Mucosa of descending colon (tissue), 3 donors: ENCODE measurements at regions not wholly inside any gene's neighbourhood (a gene's known extent, or its start where the extent isn't known, plus 50 kb on each side); places are given as distances from the start of the nearest gene placed in this dataset.
A peak's percentile ranks its signal among the peaks of the same experiment; 100 is the strongest.

ENCODE experiments used
- ATAC-seq: fragments of 200-7000 bp; cut with Tn5 transposase; one replicate; pipeline ENCODE4 v1.9.1; 2020; ENCODE audit warnings: mild to moderate bottlenecking, moderate library complexity
- DNase-seq, 3 donors: peaks; one replicate each; pipeline ENCODE4 v3.0.0-alpha.2; 2020
- H3K36me3 ChIP-seq: fragments of 200-600 bp; one replicate; pipeline ENCODE4 v1.8.0; 2021; ENCODE audit warnings: low read depth, mild to moderate bottlenecking
- H3K4me1 ChIP-seq: fragments of 200-600 bp; one replicate; pipeline ENCODE4 v1.8.0; 2021; ENCODE audit warnings: low read depth, mild to moderate bottlenecking
- H3K4me3 ChIP-seq: fragments of 200-600 bp; one replicate; pipeline ENCODE4 v1.8.0; 2021; ENCODE audit warnings: mild to moderate bottlenecking
- H3K9me3 ChIP-seq: fragments of 200-600 bp; one replicate; pipeline ENCODE4 v1.8.0; 2021; ENCODE audit warnings: mild to moderate bottlenecking
- intact Hi-C, 2 donors: fragments of 100-400 bp; cut with DNase I in 1 of 2; cut with micrococcal nuclease in 1 of 2; formaldehyde crosslinking; loops; one replicate each; pipeline versions ENCODE4 v1.11.0 to v1.11.1; 2022; cut with DNase I, micrococcal nuclease
- TF ChIP-seq, protein P1 (sequence below): fragments of 200-600 bp; IDR thresholded peaks from one replicate; pipeline ENCODE4 v1.8.0; 2022; ENCODE audit warnings: antibody characterized with exemption, mild to moderate bottlenecking
- donor health status: DM: no; HTN: no; CAD: no; lungs with moderate emphysema.
- donor health status: DM: no; HTN: no; CAD: no.
- donor health status: DM: no; HTN: yes; CAD: no.

DNA sequence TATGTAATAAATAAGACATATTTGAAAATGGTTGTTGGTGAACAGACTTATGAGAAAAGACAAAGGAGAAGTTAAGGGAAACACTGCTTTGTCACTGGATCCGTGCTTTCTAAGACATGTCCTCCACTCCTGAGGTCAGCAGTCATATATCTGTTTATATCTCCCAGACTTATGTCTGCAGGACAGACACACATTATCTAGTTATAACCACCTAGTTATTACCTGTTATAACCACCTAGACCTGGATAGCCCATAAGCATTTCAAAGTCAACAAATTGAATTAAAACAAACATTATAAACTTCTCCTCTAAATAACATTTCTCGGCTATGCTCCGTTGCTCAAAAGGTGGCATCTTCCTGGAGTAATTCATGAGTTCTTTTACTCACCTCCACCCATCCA lies 96.4 kb downstream of the SPRY2 start:
- TF ChIP-seq, protein P1, sequence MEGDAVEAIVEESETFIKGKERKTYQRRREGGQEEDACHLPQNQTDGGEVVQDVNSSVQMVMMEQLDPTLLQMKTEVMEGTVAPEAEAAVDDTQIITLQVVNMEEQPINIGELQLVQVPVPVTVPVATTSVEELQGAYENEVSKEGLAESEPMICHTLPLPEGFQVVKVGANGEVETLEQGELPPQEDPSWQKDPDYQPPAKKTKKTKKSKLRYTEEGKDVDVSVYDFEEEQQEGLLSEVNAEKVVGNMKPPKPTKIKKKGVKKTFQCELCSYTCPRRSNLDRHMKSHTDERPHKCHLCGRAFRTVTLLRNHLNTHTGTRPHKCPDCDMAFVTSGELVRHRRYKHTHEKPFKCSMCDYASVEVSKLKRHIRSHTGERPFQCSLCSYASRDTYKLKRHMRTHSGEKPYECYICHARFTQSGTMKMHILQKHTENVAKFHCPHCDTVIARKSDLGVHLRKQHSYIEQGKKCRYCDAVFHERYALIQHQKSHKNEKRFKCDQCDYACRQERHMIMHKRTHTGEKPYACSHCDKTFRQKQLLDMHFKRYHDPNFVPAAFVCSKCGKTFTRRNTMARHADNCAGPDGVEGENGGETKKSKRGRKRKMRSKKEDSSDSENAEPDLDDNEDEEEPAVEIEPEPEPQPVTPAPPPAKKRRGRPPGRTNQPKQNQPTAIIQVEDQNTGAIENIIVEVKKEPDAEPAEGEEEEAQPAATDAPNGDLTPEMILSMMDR: no peak
- Histone ChIP-seq H3K4me1 (peaks cover 7% of the 10 kb centered on the region), H3K36me3 (no peaks in the 10 kb centered on the region), H3K9me3 (no peaks in the 10 kb centered on the region), H3K4me3 (no peak overlapping the region)
- intact Hi-C loops: loop anchor here in 1 of 2 donors (5.0 kb wide), 1 partner anchor 567 kb away; no protein-coding TSS in a partner anchor
- ATAC-seq: peak; percentile 60
- DNase-seq: no peak

DNA sequence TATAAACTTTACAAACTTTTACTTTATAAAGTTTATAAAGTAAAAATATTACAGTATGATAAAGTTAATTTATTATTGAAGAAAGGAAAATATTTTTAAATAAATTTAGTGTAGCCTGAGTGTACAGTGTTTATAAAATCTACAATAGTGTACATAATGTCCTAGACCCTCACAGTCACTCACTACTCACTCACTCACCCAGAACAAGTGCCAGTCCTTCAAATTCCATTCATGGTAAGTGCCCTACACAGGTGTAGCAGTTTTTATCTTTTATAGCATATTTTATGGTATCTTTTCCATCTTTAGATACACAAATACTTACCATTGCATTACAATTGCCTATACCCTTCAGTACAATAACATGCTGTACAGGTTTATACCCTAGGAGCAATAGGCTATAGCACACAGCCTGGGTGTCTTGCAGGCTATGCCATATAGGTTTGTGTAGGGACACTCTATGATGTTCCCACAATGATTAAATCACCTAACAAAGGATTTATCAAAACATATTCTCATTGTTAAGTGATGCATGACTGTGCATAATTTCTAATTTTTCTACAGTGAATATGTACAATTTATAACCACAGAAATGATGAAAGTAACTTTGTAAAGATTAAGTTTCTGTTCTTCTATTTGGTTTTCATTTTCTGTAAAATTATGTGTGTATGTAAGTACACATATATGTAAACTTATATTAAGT lies 98.0 kb downstream of the SPRY2 start:
- H3K36me3 ChIP-seq: no peaks in the 10 kb centered on the region
- no peaks in the 10 kb centered on the region for H3K9me3 ChIP-seq
- no peak for DNase-seq
- peaks cover 7% of the 10 kb centered on the region for H3K4me1 ChIP-seq
- H3K4me3 ChIP-seq: no peak overlapping the region
- intact Hi-C loops: loop anchor here in 1 of 2 donors (5.0 kb wide), 1 partner anchor 566 kb away; no protein-coding TSS in a partner anchor
- ATAC-seq: peak; percentile 64
- TF ChIP-seq, protein P1: no peak

DNA sequence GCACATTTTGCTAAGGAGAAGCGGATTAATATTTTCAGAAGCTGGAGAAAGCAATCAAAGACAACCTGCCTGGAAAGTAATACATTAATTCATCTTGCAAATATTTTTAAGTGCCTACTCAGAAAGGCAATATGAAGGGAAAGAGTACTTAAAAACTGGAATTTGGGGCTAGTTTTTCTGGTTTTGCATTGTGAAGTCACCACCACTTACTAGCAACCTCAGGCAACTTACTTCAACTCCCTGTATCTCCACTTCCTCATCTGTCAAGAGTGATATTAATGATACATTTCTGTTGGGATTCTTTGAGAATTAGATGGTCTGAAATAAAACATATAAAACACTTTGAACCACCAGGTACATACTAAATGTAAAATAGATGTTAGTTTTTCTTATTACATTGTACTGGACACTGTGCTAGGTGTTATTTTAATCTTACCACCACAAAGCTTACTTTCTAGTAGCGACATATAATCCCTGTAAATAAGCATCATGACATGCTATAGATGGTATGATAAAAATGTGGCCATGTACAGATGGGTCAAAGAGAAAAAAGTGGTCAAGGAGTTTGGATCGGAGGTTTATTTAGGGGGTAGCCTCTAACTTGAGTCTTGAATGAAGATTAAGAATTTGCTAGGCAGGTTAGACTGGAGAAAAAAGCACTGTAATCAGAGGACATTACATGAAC lies 101.2 kb downstream of the SPRY2 start:
- Histone ChIP-seq H3K9me3 (no peaks in the 10 kb centered on the region), H3K4me1 (peaks cover 7% of the 10 kb centered on the region), H3K36me3 (no peaks in the 10 kb centered on the region), H3K4me3 (no peak overlapping the region)
- DNase-seq (no peak), ATAC-seq (no peak)
- intact Hi-C loops: loop anchor here in 1 of 2 donors (5.0 kb wide), 1 partner anchor 562 kb away; no protein-coding TSS in a partner anchor
- TF ChIP-seq, protein P1: no peak

DNA sequence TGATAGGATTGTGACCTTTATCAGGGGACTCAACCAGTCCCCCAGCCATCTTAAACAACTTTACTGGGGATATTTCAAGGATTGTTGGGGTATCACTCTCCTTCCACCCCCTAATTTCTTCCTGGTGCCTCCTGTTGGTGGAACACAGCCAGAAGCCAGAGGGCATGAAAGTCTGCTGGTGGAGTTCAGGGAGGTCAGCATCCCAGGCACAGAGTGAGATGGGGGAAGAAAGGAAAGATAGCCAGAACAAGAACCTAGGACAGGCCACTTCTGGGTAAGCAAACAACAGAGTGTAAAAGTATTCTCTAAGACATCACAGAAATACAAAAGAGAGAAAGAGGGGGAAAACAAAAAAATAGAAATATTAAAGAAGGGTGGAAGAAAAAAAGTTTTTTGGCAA lies 101.8 kb downstream of the SPRY2 start:
- H3K4me3 ChIP-seq: no peak overlapping the region
- peaks cover 7% of the 10 kb centered on the region for H3K4me1 ChIP-seq
- no peaks in the 10 kb centered on the region for H3K9me3 ChIP-seq
- ATAC-seq (no peak), DNase-seq (no peak)
- TF ChIP-seq, protein P1: no peak
- intact Hi-C loops: no loop called here
- no peaks in the 10 kb centered on the region for H3K36me3 ChIP-seq

DNA sequence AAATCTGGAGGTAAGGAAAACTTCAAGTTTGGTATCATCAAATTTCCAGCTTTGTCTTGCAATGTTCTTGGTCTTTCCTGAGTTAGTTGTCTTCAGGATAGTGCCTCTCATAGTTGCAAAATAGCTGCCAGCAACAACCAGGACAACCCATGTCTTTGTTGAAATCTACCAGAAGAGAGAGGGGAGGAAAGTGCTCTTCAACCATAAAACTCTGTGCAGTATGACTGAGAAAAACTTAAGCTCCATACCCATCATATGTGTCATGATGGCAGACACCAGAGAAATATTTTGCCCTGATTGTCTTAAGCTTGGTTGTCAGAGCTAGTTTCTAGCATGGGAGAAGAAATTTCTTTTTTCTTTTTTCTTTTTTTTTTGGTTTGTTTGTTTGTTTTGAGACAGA lies 103.3 kb downstream of the SPRY2 start:
- no peaks in the 10 kb centered on the region for H3K9me3 ChIP-seq
- H3K4me3 ChIP-seq: no peak overlapping the region
- intact Hi-C loops: no loop called here
- no peaks in the 10 kb centered on the region for H3K36me3 ChIP-seq
- H3K4me1 ChIP-seq: peaks cover 2% of the 10 kb centered on the region
- DNase-seq (no peak), ATAC-seq (no peak)
- TF ChIP-seq, protein P1: no peak
